Tibial nerve (tissue), 3 donors: ENCODE measurements at regions not wholly inside any gene's neighbourhood (a gene's known extent, or its start where the extent isn't known, plus 50 kb on each side); places are given as distances from the start of the nearest gene placed in this dataset.

ENCODE experiments used
- CTCF ChIP-seq, 5 experiments: fragments of 200-600 bp in 3 of 5; fragments of 450-650 bp in 2 of 5; sonication (generic) in 3 of 5; IDR thresholded peaks; one replicate each; pipeline ENCODE4 v1.5.1; 2016 to 2019; ENCODE audit warnings: antibody characterized with exemption in 5 of 5, mild to moderate bottlenecking in 3 of 5, moderate library complexity in 2 of 5
- POLR2A ChIP-seq, 2 donors: fragments of 450-650 bp; IDR thresholded peaks; one replicate each; pipeline ENCODE4 v1.6.1; 2017; ENCODE audit warnings: antibody characterized with exemption in 2 of 2, mild to moderate bottlenecking in 2 of 2, moderate library complexity in 2 of 2

GRCh38 chr5:117252566-117252965 lies 677.9 kb upstream of the SEMA6A start:
- TF ChIP-seq CTCF (IDR thresholded peaks at IDR 0.05) (no peak), POLR2A (IDR thresholded peaks at IDR 0.05) (no peak)
